ENCODE measurements at regions not wholly inside any gene's neighbourhood (a gene's known extent, or its start where the extent isn't known, plus 50 kb on each side); places are given as distances from the start of the nearest gene placed in this dataset.

- in situ Hi-C loops (cut with MboI), result no loop called here
- 6 to 20% methylated on average over 1 of the region's 1 CpG for WGBS, 2 experiments (ENCODE audit: low coverage in 1 of 2, low lambda C conversion rate in 2 of 2, missing lambda C conversion rate in 2 of 2)
These were observed 424.8 kb downstream of the MDFIC start for GRCh38 chr7:115346685-115347084.

GRCh38 chr7:115340828-115341227 lies 418.9 kb downstream of the MDFIC start:
- H3K9me3 ChIP-seq (ENCODE audit: low read depth), result no peaks in the 10 kb centered on the region
- TF ChIP-seq EZH2 (IDR thresholded peaks at IDR 0.05; ENCODE audit: insufficient read depth, poor library complexity, severe bottlenecking) (no peak), EZH2phosphoT487 (IDR thresholded peaks at IDR 0.05; ENCODE audit: insufficient read depth, low read depth) (no peak)
- no peaks in the 10 kb centered on the region for H4K20me1 ChIP-seq (ENCODE audit: insufficient read depth)
- in situ Hi-C loops (cut with MboI), result no loop called here
- peak overlapping the region; percentile 35 for H3K27ac ChIP-seq
- peaks cover 11% of the 10 kb centered on the region for H3K4me1 ChIP-seq (ENCODE audit: insufficient read depth)
- WGBS, 2 experiments (ENCODE audit: low coverage in 1 of 2, low lambda C conversion rate in 2 of 2, missing lambda C conversion rate in 2 of 2), result 35 to 36% methylated on average over 4 of the region's 4 CpGs
- H3K4me2 ChIP-seq (ENCODE audit: unreplicated experiment), result peak overlapping the region; percentile 49
- no peak overlapping the region for H3K9ac ChIP-seq
- no peaks in the 10 kb centered on the region for H3K36me3 ChIP-seq (ENCODE audit: low read depth)
- no peaks in the 10 kb centered on the region for H3K79me2 ChIP-seq (ENCODE audit: insufficient read depth)
- no peak overlapping the region for H3K4me3 ChIP-seq
- no peaks in the 10 kb centered on the region for H3K9me2 ChIP-seq (ENCODE audit: insufficient read depth)
- peaks cover 17% of the 10 kb centered on the region for H3F3A ChIP-seq (ENCODE audit: insufficient read depth)
- no peaks in the 10 kb centered on the region for H3K27me3 ChIP-seq (replicated peaks; ENCODE audit: insufficient read depth)
- H2AFZ ChIP-seq, result peak overlapping the region; percentile 75
- peak; percentile 89 for DNase-seq

More at GRCh38 chr7:115346685-115347084, 424.8 kb downstream of the MDFIC start:
- Histone ChIP-seq H3K27ac (no peak overlapping the region), H4K20me1 (ENCODE audit: insufficient read depth) (no peaks in the 10 kb centered on the region), H3K27me3 (replicated peaks; ENCODE audit: insufficient read depth) (no peaks in the 10 kb centered on the region), H3K4me3 (no peak overlapping the region), H3K4me1 (ENCODE audit: insufficient read depth) (peaks cover 16% of the 10 kb centered on the region), H3K9me3 (ENCODE audit: low read depth) (no peaks in the 10 kb centered on the region), H3K9me2 (ENCODE audit: insufficient read depth) (no peaks in the 10 kb centered on the region; the same call in 1 of the 2 replicates), H3F3A (ENCODE audit: insufficient read depth) (peaks cover 10% of the 10 kb centered on the region; the same call in 1 of the 2 replicates), H3K4me2 (ENCODE audit: unreplicated experiment) (no peak overlapping the region), H3K79me2 (ENCODE audit: insufficient read depth) (no peaks in the 10 kb centered on the region), H2AFZ (peak overlapping the region; percentile 61), H3K9ac (no peak overlapping the region), H3K36me3 (ENCODE audit: low read depth) (no peaks in the 10 kb centered on the region)
- DNase-seq, result no peak
- TF ChIP-seq EZH2 (IDR thresholded peaks at IDR 0.05; ENCODE audit: insufficient read depth, poor library complexity, severe bottlenecking) (no peak), EZH2phosphoT487 (IDR thresholded peaks at IDR 0.05; ENCODE audit: insufficient read depth, low read depth) (no peak)

GRCh38 chr7:115338016-115338415 lies 416.1 kb downstream of the MDFIC start:
- Histone ChIP-seq H3K4me3 (no peak overlapping the region), H3F3A (ENCODE audit: insufficient read depth) (peaks cover 20% of the 10 kb centered on the region), H3K27me3 (replicated peaks; ENCODE audit: insufficient read depth) (no peaks in the 10 kb centered on the region), H3K79me2 (ENCODE audit: insufficient read depth) (no peaks in the 10 kb centered on the region), H3K4me2 (ENCODE audit: unreplicated experiment) (no peak overlapping the region), H3K9me3 (ENCODE audit: low read depth) (no peaks in the 10 kb centered on the region), H3K9me2 (ENCODE audit: insufficient read depth) (no peaks in the 10 kb centered on the region), H3K27ac (no peak overlapping the region), H3K9ac (no peak overlapping the region), H4K20me1 (ENCODE audit: insufficient read depth) (no peaks in the 10 kb centered on the region), H3K36me3 (ENCODE audit: low read depth) (no peaks in the 10 kb centered on the region), H2AFZ (no peak overlapping the region), H3K4me1 (ENCODE audit: insufficient read depth) (peaks cover 11% of the 10 kb centered on the region)
- 96 to 99% methylated on average over 4 of the region's 4 CpGs for WGBS, 2 experiments (ENCODE audit: low coverage in 1 of 2, low lambda C conversion rate in 2 of 2, missing lambda C conversion rate in 2 of 2)
- no peak for TF ChIP-seq EZH2phosphoT487 (IDR thresholded peaks at IDR 0.05; ENCODE audit: insufficient read depth, low read depth)
- TF ChIP-seq EZH2 (IDR thresholded peaks at IDR 0.05; ENCODE audit: insufficient read depth, poor library complexity, severe bottlenecking), result no peak
- in situ Hi-C loops (cut with MboI), result no loop called here
- DNase-seq, result no peak

- peak; percentile 60 for DNase-seq
- TF ChIP-seq EZH2 (IDR thresholded peaks at IDR 0.05; ENCODE audit: insufficient read depth, poor library complexity, severe bottlenecking) (no peak), EZH2phosphoT487 (IDR thresholded peaks at IDR 0.05; ENCODE audit: insufficient read depth, low read depth) (no peak)
- in situ Hi-C loops (cut with MboI), result no loop called here
- Histone ChIP-seq H3K4me2 (ENCODE audit: unreplicated experiment) (no peak overlapping the region), H3F3A (ENCODE audit: insufficient read depth) (0 out of 2 replicates have a peak, but pooled peaks cover 6% of the 10 kb centered on the region), H3K79me2 (ENCODE audit: insufficient read depth) (no peaks in the 10 kb centered on the region), H4K20me1 (ENCODE audit: insufficient read depth) (no peaks in the 10 kb centered on the region), H3K27me3 (replicated peaks; ENCODE audit: insufficient read depth) (no peaks in the 10 kb centered on the region), H3K4me3 (no peak overlapping the region), H3K9ac (no peak overlapping the region), H2AFZ (no peak overlapping the region), H3K36me3 (ENCODE audit: low read depth) (no peaks in the 10 kb centered on the region), H3K4me1 (ENCODE audit: insufficient read depth) (no peaks in the 10 kb centered on the region), H3K9me2 (ENCODE audit: insufficient read depth) (no peaks in the 10 kb centered on the region), H3K27ac (no peak overlapping the region), H3K9me3 (ENCODE audit: low read depth) (no peaks in the 10 kb centered on the region)
- 31 to 42% methylated on average over 3 of the region's 3 CpGs for WGBS, 2 experiments (ENCODE audit: low coverage in 1 of 2, low lambda C conversion rate in 2 of 2, missing lambda C conversion rate in 2 of 2)
These were observed 410.8 kb downstream of the MDFIC start for GRCh38 chr7:115332691-115333090.

GRCh38 chr7:115329006-115329405 lies 407.1 kb downstream of the MDFIC start:
- H3K79me2 ChIP-seq (ENCODE audit: insufficient read depth), result no peaks in the 10 kb centered on the region
- no peaks in the 10 kb centered on the region for H3K9me3 ChIP-seq (ENCODE audit: low read depth)
- no peaks in the 10 kb centered on the region for H3K27me3 ChIP-seq (replicated peaks; ENCODE audit: insufficient read depth)
- H3K27ac ChIP-seq, result no peak overlapping the region
- TF ChIP-seq EZH2phosphoT487 (IDR thresholded peaks at IDR 0.05; ENCODE audit: insufficient read depth, low read depth) (no peak), EZH2 (IDR thresholded peaks at IDR 0.05; ENCODE audit: insufficient read depth, poor library complexity, severe bottlenecking) (no peak)
- no peaks in the 10 kb centered on the region for H3K9me2 ChIP-seq (ENCODE audit: insufficient read depth)
- no peak overlapping the region for H3K9ac ChIP-seq
- H3F3A ChIP-seq (ENCODE audit: insufficient read depth), result 0 out of 2 replicates have a peak, but pooled peaks cover 6% of the 10 kb centered on the region
- in situ Hi-C loops (cut with MboI), result no loop called here
- no peak overlapping the region for H3K4me3 ChIP-seq
- WGBS, 2 experiments (ENCODE audit: low coverage in 1 of 2, low lambda C conversion rate in 2 of 2, missing lambda C conversion rate in 2 of 2), result 42 to 47% methylated on average over 2 of the region's 2 CpGs
- H3K4me2 ChIP-seq (ENCODE audit: unreplicated experiment), result no peak overlapping the region
- DNase-seq, result no peak
- H3K4me1 ChIP-seq (ENCODE audit: insufficient read depth), result no peaks in the 10 kb centered on the region
- no peaks in the 10 kb centered on the region for H3K36me3 ChIP-seq (ENCODE audit: low read depth)
- no peak overlapping the region for H2AFZ ChIP-seq
- H4K20me1 ChIP-seq (ENCODE audit: insufficient read depth), result no peaks in the 10 kb centered on the region

Measured in GM23248 (cell line).